ENCODE measurements at regions not wholly inside any gene's neighbourhood (a gene's known extent, or its start where the extent isn't known, plus 50 kb on each side); places are given as distances from the start of the nearest gene placed in this dataset.
"Not testable (repeated sequence)": the region's sequence is repeated elsewhere in the genome, so short reads cannot be mapped to it uniquely, and the experiment has no call there.

DNA sequence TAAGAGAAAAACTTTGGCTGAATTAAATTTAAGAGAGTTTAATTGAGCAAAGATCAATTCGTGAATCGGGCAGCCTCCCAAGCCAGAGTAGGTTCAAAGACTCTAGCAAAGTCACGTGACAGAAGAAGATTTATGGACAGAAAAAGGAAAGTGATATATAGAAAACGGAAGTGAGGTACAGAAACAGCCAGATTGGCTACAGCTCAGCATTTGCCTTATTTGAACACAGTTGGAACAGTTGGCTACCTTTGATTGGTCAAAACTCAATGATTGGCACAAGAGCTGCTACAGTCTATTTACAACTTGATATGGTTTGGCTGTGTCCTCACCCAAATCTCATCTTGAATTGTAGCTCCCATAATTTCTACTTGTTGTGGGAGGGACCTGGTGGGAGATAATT is 102.6 kb downstream of the PLG start:
- no peak for DNase-seq (ENCODE audit: low read depth, low spot score)

GRCh38 chr6:160808263-160808662 is 106.2 kb downstream of the PLG start:
- DNase-seq (ENCODE audit: low read depth, low spot score) = no peak

DNA sequence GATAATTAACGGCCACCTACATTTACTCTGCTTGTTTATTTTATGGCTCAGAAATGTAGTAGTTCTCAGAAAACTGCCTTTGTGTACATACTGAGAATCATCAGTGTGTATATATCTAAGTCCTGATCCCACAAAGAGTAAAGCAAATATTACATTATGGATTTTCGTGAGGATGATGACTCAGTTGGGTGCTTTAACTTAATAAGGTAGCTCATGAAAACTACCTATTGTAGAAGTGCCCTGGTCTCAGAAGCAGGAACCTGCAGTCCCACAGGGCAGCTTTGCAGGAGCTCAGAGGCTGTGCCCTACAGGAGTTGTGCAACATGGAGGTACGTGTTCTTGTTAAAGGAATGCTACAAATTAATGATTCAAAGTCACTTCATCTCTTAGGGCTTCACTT is 108.2 kb downstream of the PLG start:
- DNase-seq (ENCODE audit: low read depth, low spot score) = no peak

- no peak for DNase-seq (ENCODE audit: low read depth, low spot score)
Measured at GRCh38 chr6:160812097-160812496, 110.1 kb downstream of the PLG start.

GRCh38 chr6:160818934-160819333 is 116.9 kb downstream of the PLG start:
- no peak for DNase-seq (ENCODE audit: low read depth, low spot score)

DNA sequence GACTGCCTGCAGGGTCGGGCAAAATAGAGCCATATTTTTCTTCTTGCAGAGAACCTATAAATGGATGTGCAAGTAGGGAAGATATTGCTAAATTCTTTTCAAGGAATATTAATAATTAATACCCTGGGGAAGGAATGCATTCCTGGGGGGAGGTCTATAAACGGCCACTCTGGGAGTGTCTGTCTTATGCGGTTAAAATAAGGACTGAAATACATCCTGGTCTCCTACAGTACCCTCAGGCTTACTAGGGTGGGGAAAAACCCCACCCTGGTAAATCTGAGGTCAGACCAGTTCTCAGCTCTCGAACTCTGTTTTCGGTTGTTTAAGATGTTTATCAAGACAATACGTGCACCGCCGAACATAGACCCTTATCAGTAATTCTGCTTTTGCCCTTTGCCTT is 118.6 kb downstream of the PLG start:
- not testable (repeated sequence) for DNase-seq (ENCODE audit: low read depth, low spot score)

DNA sequence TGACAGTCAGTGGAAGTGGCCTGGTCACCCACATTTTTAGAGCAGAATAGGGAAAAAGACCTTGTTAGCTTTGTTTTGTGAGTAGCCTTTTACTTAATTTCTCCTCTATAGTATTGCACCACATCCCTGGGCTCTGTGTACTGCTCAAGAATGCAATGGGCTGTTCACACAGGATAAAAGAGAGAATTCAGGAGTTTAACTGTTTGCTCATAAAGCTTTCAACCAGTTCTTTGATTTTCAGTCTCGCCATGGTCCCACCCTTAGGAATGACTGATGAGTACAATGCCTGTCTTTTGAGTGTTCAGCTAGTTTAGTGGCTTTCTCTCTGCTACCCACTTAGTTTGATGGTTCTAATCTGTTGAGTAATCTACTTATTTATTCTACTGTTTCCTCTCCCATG is 129.7 kb downstream of the PLG start:
- no peak for DNase-seq (ENCODE audit: low read depth, low spot score)

GRCh38 chr6:160832422-160832821 is 130.4 kb downstream of the PLG start:
- no peak for DNase-seq (ENCODE audit: low read depth, low spot score)

DNA sequence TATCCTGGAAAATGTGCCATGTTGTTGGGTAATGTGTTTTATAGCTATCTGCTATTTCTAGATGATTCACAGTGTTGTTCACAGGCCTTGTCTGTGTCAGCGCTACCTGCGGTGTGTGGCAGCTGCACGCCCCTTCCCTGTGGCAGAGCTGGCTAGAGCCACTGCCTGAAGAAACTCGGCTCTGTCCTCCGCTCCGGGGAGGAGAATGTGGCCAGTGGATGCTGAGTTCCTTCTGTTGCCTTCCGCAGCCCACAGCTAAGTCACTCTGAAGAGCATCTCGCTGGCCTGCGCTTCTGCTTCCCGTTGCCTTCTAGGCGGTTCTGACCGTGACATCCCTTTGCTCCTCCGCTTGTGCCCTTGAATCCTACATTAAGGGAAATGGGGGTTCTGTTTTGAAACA is 135.1 kb downstream of the PLG start:
- no peak for DNase-seq (ENCODE audit: low read depth, low spot score)

DNA sequence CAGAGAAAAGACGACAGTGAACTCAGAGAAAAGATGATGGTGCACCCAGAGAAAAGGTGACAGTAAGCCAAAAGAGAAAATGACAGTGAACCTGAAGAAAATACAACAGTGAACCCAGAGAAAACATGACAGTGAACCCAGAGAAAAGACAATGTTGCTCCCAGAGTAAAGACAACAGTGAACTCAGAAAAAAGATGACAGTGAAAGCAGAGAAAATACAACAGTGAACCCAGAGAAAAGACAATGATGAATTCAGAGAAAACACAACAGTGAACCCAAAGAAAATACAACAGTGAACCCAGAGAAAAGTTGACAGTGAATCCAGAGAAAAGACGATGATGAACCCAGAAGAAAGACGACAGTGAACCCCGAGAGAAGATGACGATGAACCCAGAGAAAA is 140.5 kb upstream of the MAP3K4 start:
- DNase-seq (ENCODE audit: low read depth, low spot score) = no peak

- no peak for DNase-seq (ENCODE audit: low read depth, low spot score)
Measured at GRCh38 chr6:160853946-160854345, 137.6 kb upstream of the MAP3K4 start.

DNA sequence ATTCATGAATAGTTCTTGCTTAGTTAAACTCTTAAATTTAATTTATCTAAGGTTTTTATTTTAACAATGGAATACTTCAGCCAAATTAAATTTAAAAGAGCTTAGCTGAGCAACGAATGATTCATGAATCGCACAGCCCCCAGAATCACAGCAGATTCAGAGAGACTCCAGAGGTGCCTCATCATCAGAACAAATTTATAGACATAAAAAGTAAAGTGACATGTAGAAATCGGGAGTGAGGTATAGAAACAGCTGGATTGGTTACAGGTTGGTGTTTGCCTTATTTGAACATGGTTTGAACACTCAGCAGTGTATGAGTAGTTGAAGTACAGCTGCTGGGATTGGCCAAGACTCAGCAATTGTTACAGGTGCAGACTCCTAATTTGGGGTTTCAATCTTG is 132.7 kb upstream of the MAP3K4 start:
- no peak for DNase-seq (ENCODE audit: low read depth, low spot score)

DNA sequence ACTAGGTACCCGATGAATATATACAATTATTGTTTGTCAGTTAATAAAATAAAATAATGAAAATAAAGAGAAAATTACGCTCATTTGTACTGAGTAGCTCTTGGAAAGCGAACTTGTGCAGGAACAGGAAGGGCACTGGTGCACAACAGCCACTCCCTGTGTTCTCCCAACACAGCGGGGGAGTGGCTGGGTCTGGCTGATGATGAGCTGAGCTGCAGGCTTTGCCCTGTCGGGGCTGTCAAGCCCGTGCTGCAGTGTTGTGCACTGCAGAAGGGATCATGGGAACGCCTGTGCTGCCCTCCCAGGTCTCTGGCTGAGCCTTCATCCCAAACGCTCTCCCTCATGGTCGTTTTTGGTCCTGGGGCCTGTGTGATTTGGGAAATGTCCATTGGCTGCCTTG is 131.7 kb upstream of the MAP3K4 start:
- DNase-seq (ENCODE audit: low read depth, low spot score) = no peak

GRCh38 chr6:160861824-160862223 is 129.7 kb upstream of the MAP3K4 start:
- DNase-seq (ENCODE audit: low read depth, low spot score) = no peak

DNA sequence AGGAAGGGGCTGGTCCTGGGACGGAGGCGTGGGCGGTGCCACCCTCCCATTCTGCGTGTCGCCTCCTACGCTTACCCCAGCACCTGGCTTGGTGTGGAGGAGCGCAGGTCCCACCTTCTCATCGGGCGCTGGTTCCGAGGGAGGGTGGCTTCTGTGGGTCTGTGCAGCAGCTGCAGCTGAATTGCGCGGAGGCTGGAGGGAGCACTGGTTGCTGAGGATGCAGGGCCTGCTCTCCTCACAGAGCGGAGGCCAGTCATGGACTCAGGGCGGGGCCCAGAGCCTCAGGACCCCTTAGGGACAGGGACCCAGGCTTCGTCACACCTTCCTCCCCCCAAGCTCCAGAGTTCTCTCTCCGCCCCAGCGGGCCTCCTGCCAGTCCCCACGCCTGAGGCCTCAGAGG is 127.8 kb upstream of the MAP3K4 start:
- no peak for DNase-seq (ENCODE audit: low read depth, low spot score)

- no peak for DNase-seq (ENCODE audit: low read depth, low spot score)
Measured at GRCh38 chr6:160871320-160871719, 120.2 kb upstream of the MAP3K4 start.

DNA sequence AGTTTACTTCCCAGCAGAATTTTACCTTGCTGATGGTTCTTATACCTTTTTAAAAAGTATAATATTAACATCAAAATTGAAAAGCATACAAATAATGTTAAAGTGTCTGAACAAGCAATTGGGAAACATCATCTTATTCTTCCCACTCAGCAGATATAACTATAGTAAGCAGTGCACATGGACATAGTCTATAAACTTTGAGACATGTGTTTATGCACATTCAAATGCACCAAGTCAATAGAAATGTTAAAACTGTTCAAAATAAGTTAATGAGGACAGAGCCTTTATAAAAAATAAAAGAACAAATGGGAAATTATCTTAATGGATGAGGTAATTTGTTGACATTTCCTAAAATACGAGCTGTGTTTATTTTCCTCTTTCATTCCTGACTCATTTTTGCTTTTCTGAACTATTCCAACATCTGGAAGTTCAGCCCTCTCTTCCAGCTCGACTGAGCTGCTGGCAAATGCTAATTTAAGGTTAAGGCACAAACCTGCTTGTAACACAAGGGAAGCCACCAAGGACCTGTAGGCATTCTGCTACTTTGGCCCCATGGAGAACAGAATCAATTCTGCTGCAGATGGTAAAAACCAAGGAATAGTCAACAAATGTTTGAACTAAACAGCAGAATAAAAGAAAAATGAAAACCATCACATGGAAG is 110.3 kb upstream of the MAP3K4 start:
- DNase-seq (ENCODE audit: low read depth, low spot score) = no peak

- no peak for DNase-seq (ENCODE audit: low read depth, low spot score)
Measured at GRCh38 chr6:160882006-160882405, 109.6 kb upstream of the MAP3K4 start.

DNA sequence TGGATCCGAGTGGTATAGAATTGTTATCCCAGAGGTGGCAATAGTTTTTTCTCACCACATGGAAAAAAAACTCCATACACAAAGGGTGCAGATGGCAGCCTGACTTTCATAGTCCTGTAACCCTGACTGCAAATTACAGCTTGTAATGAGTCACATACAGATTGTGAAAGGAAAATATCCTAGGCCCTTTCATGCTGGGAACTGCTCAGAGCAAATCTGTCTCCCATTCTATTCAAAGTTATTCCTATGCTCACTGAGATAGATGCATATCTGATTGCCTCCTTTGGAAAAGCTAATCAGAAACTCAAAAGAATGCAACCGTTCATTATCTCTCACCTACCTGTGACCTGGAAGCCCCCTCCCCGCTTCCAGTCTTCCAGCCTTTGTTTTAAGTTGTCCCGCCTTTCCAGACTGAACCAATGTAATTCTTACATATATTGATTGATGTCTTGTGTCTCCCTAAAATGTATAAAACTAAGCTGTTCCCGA is 108.7 kb upstream of the MAP3K4 start:
- no peak for DNase-seq (ENCODE audit: low read depth, low spot score)

GRCh38 chr6:160883560-160883959 is 108.0 kb upstream of the MAP3K4 start:
- DNase-seq (ENCODE audit: low read depth, low spot score) = no peak

- DNase-seq (ENCODE audit: low read depth, low spot score) = no peak
Measured at GRCh38 chr6:160883999-160884398, 107.6 kb upstream of the MAP3K4 start.

- DNase-seq (ENCODE audit: low read depth, low spot score) = not testable (repeated sequence)
Measured at GRCh38 chr6:160889148-160889547, 102.4 kb upstream of the MAP3K4 start.

- DNase-seq (ENCODE audit: low read depth, low spot score) = no peak
Measured at GRCh38 chr6:160891690-160892089, 99.9 kb upstream of the MAP3K4 start.

- no peak for DNase-seq (ENCODE audit: low read depth, low spot score)
Measured at GRCh38 chr6:160895562-160895961, 96.0 kb upstream of the MAP3K4 start.
